ENCODE measurements at regions not wholly inside any gene's neighbourhood (a gene's known extent, or its start where the extent isn't known, plus 50 kb on each side); places are given as distances from the start of the nearest gene placed in this dataset.

DNA sequence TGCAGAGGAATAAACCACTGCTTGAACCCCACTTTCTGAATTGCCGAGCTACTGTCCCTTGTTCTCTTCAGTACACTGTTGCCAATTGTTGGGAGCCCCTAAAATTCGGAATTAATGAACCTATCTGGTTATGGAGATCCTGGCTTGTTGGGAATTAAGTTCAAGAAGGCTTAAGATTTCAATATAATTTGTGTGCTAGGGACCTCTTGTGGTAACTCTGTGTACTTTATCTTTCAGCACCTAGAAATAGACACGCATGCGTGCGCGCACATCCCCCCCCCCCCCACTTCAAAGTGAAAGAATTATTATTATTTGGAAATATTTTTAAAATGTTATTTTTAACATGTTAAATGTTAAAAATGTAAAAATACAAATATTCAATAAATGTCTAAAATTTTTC, 53.3 kb upstream of the FAM169A start:
- no peak overlapping the region for H3K4me3 ChIP-seq
- RAD21 ChIA-PET (ENCODE audit: unreplicated experiment), result interaction anchor here (0.9 kb wide), 1 partner anchor 35 kb away, joined by 3 read pairs; no protein-coding TSS in a partner anchor
- ATAC-seq (peak; percentile 75), DNase-seq (ENCODE audit: low read depth, low spot score) (no peak), FAIRE-seq (peak; percentile 80)
- no peaks in the 10 kb centered on the region for H3K79me2 ChIP-seq (ENCODE audit: control insufficient read depth, insufficient read depth, low read length)
- POLR2A ChIA-PET, result no interaction called here
- no peaks in the 10 kb centered on the region for H3K9me3 ChIP-seq (replicated peaks; ENCODE audit: control insufficient read depth, insufficient read depth, low read length)
- no peak overlapping the region for H3K27ac ChIP-seq (ENCODE audit: control insufficient read depth, insufficient read depth)
- intact Hi-C loops (cut with micrococcal nuclease; ENCODE audit: unreplicated experiment), result loop anchor here (5.0 kb wide), 1 partner anchor 152 kb away; the partner anchor contains the start of genes GFM2 and NSA2
- H3K4me2 ChIP-seq (ENCODE audit: control insufficient read depth, insufficient read depth), result no peak overlapping the region
- WGBS (ENCODE audit: insufficient coverage, insufficient replicate concordance, low lambda C conversion rate, missing lambda C conversion rate), result 15% methylated on average over 6 of the region's 6 CpGs
- TF ChIP-seq ETV6 (conservative IDR thresholded peaks at IDR 0.05 in 1 of 2, IDR thresholded peaks at IDR 0.05 in 1 of 2; ENCODE audit: borderline replicate concordance in 1 of 2, low read depth in 1 of 2) (no peak), SMC3 (IDR thresholded peaks at IDR 0.05; ENCODE audit: borderline replicate concordance, low read length) (peak; percentile 48; the same call in 1 of the 2 replicates), NRF1 (conservative IDR thresholded peaks at IDR 0.05; ENCODE audit: low read depth, low read length) (peak; percentile 43; the same call in 1 of the 2 replicates), RAD21 (IDR thresholded peaks at IDR 0.05; ENCODE audit: insufficient read depth, low read depth, low read length) (peak; percentile 43; the same call in 1 of the 2 replicates)
- TF ChIP-seq, protein P1, sequence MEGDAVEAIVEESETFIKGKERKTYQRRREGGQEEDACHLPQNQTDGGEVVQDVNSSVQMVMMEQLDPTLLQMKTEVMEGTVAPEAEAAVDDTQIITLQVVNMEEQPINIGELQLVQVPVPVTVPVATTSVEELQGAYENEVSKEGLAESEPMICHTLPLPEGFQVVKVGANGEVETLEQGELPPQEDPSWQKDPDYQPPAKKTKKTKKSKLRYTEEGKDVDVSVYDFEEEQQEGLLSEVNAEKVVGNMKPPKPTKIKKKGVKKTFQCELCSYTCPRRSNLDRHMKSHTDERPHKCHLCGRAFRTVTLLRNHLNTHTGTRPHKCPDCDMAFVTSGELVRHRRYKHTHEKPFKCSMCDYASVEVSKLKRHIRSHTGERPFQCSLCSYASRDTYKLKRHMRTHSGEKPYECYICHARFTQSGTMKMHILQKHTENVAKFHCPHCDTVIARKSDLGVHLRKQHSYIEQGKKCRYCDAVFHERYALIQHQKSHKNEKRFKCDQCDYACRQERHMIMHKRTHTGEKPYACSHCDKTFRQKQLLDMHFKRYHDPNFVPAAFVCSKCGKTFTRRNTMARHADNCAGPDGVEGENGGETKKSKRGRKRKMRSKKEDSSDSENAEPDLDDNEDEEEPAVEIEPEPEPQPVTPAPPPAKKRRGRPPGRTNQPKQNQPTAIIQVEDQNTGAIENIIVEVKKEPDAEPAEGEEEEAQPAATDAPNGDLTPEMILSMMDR (IDR thresholded peaks at IDR 0.05 in 2 of 3, conservative IDR thresholded peaks at IDR 0.05 in 1 of 3; ENCODE audit: control insufficient read depth in 2 of 3, extremely low read depth in 1 of 3, insufficient read depth in 1 of 3, low read depth in 3 of 3, low read length in 3 of 3), result peak; percentile 44 to 53 (median 47); a peak in 4 of 6 replicates
- CTCF ChIA-PET, result interaction anchor here (0.6 to 2.3 kb wide), 6 partner anchors 52 to 1017 kb away, joined by 3 to 7 read pairs (median 4); no protein-coding TSS in a partner anchor
- H3K27me3 ChIP-seq (replicated peaks in 1 of 2; ENCODE audit: control insufficient read depth in 2 of 2, insufficient read depth in 2 of 2, low read length in 1 of 2), result no peaks in the 10 kb centered on the region; a peak in 1 of 4 replicates
- BruUV-seq (replicated peaks), result no TSS peak
- in situ Hi-C loops (cut with MboI), result loop anchor here (5.0 kb wide), 1 partner anchor 237 kb away; no protein-coding TSS in a partner anchor
- SMC1A ChIA-PET (ENCODE audit: uncharacterized antibody, unreplicated experiment), result interaction anchor here (0.6 to 1.2 kb wide), 3 partner anchors 233 to 858 kb away, joined by 3 read pairs; no protein-coding TSS in a partner anchor
- H3K9ac ChIP-seq (ENCODE audit: control insufficient read depth, insufficient read depth, low read length), result no peak overlapping the region
- H4K20me1 ChIP-seq (ENCODE audit: control insufficient read depth, insufficient read depth), result no peaks in the 10 kb centered on the region
- no peaks in the 10 kb centered on the region for H3K4me1 ChIP-seq (ENCODE audit: control insufficient read depth, insufficient read depth, low read length)
- H3K36me3 ChIP-seq (ENCODE audit: control insufficient read depth in 2 of 2, insufficient read depth in 2 of 2, low read length in 1 of 2), result no peaks in the 10 kb centered on the region
- H2AFZ ChIP-seq (ENCODE audit: control insufficient read depth, low read depth, low read length), result no peak overlapping the region
